ENCODE measurements at regions not wholly inside any gene's neighbourhood (a gene's known extent, or its start where the extent isn't known, plus 50 kb on each side); places are given as distances from the start of the nearest gene placed in this dataset.

DNA sequence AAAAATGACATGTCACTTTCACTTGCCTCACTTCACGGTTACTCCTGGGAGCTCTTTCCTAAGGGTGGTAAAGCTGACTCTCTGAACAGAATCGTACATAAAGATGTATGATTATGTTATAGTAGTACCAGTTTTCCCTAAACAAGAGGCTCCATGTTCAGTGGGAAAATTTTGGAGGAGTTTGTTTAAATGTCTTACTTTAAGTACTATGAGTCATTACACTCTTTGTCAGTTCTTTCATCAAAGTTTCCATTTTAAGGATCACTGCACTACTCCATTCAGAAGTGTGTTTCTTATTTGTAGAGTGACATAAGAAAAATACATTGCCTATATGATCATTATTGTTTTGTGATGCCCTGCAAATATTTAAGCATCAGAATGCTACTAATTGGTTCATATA lies 121.1 kb upstream of the FIGN start:
- dilution Hi-C loops (cut with MboI; ENCODE audit: extremely low pct_ligation_motif_present, low sequenced_read_pairs), result no loop called here
- no peak for FAIRE-seq
- H3K36me3 ChIP-seq (ENCODE audit: control insufficient read depth in 2 of 2, extremely low read depth in 1 of 2, insufficient read depth in 2 of 2, low read length in 2 of 2), result no peaks in the 10 kb centered on the region
- DNase-seq (ENCODE audit: low read depth, low spot score), result no peak
- TF ChIP-seq EZH2 (IDR thresholded peaks at IDR 0.05; ENCODE audit: low read length), result no peak
- no peaks in the 10 kb centered on the region for H3K79me2 ChIP-seq (ENCODE audit: control insufficient read depth, insufficient read depth, low read length)
- H3K4me1 ChIP-seq (ENCODE audit: control insufficient read depth, extremely low read depth, insufficient read depth, low read length), result no peaks in the 10 kb centered on the region
- no peaks in the 10 kb centered on the region for H3K27me3 ChIP-seq (ENCODE audit: control insufficient read depth, extremely low read depth, insufficient read depth, low read length)
- H3K27ac ChIP-seq (ENCODE audit: control insufficient read depth, insufficient read depth, low read length), result no peak overlapping the region
- H4K20me1 ChIP-seq (ENCODE audit: control insufficient read depth, extremely low read depth, insufficient read depth, low read length), result no peaks in the 10 kb centered on the region
- no peak overlapping the region for H3K4me3 ChIP-seq (ENCODE audit: control insufficient read depth in 2 of 3, extremely low read depth in 1 of 3, insufficient read depth in 2 of 3, low read depth in 1 of 3, low read length in 3 of 3)
- H2AFZ ChIP-seq (ENCODE audit: control insufficient read depth, low read length), result peak overlapping the region; percentile 40
- no peaks in the 10 kb centered on the region for H3K9me3 ChIP-seq (ENCODE audit: control insufficient read depth, low read depth, low read length)
- no peaks in the 10 kb centered on the region for H3K9me1 ChIP-seq (ENCODE audit: control insufficient read depth, extremely low read depth, insufficient read depth, low read length)
- H3K9ac ChIP-seq (ENCODE audit: control insufficient read depth, extremely low read depth, insufficient read depth, low read length), result no peak overlapping the region
- H3K4me2 ChIP-seq (ENCODE audit: control insufficient read depth, extremely low read depth, insufficient read depth, low read depth, low read length), result no peak overlapping the region

DNA sequence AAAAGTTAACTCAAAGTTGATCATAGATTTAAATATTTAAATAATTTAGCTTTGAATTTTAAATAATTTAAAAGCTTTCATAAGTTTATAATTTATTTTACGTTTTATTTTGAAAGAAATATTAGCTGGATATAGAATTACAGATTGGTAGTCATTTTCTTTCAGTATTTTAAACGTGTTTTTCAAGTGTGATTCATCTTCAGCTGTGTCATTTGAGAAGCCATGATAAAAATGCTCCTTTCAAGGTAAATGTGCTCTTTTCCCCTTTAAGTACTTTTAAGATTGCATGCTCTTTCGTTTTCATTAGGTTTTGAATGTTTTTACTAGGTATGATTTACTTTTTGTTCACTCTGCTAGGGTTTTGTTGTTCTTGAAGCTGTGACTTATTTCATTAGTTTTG lies 116.8 kb upstream of the FIGN start:
- Histone ChIP-seq H3K27ac (ENCODE audit: control insufficient read depth, insufficient read depth, low read length) (no peak overlapping the region), H3K79me2 (ENCODE audit: control insufficient read depth, insufficient read depth, low read length) (no peaks in the 10 kb centered on the region), H4K20me1 (ENCODE audit: control insufficient read depth, extremely low read depth, insufficient read depth, low read length) (no peaks in the 10 kb centered on the region), H3K4me3 (ENCODE audit: control insufficient read depth in 2 of 3, extremely low read depth in 1 of 3, insufficient read depth in 2 of 3, low read depth in 1 of 3, low read length in 3 of 3) (no peak overlapping the region), H3K4me1 (ENCODE audit: control insufficient read depth, extremely low read depth, insufficient read depth, low read length) (no peaks in the 10 kb centered on the region), H3K9me1 (ENCODE audit: control insufficient read depth, extremely low read depth, insufficient read depth, low read length) (no peaks in the 10 kb centered on the region), H3K27me3 (ENCODE audit: control insufficient read depth, extremely low read depth, insufficient read depth, low read length) (no peaks in the 10 kb centered on the region), H3K9me3 (ENCODE audit: control insufficient read depth, low read depth, low read length) (no peaks in the 10 kb centered on the region), H3K4me2 (ENCODE audit: control insufficient read depth, extremely low read depth, insufficient read depth, low read depth, low read length) (no peak overlapping the region), H2AFZ (ENCODE audit: control insufficient read depth, low read length) (peak overlapping the region; percentile 14), H3K36me3 (ENCODE audit: control insufficient read depth in 2 of 2, extremely low read depth in 1 of 2, insufficient read depth in 2 of 2, low read length in 2 of 2) (no peaks in the 10 kb centered on the region), H3K9ac (ENCODE audit: control insufficient read depth, extremely low read depth, insufficient read depth, low read length) (no peak overlapping the region)
- dilution Hi-C loops (cut with MboI; ENCODE audit: extremely low pct_ligation_motif_present, low sequenced_read_pairs), result no loop called here
- DNase-seq (ENCODE audit: low read depth, low spot score), result no peak
- no peak for TF ChIP-seq EZH2 (IDR thresholded peaks at IDR 0.05; ENCODE audit: low read length)
- TF ChIP-seq, protein P1, sequence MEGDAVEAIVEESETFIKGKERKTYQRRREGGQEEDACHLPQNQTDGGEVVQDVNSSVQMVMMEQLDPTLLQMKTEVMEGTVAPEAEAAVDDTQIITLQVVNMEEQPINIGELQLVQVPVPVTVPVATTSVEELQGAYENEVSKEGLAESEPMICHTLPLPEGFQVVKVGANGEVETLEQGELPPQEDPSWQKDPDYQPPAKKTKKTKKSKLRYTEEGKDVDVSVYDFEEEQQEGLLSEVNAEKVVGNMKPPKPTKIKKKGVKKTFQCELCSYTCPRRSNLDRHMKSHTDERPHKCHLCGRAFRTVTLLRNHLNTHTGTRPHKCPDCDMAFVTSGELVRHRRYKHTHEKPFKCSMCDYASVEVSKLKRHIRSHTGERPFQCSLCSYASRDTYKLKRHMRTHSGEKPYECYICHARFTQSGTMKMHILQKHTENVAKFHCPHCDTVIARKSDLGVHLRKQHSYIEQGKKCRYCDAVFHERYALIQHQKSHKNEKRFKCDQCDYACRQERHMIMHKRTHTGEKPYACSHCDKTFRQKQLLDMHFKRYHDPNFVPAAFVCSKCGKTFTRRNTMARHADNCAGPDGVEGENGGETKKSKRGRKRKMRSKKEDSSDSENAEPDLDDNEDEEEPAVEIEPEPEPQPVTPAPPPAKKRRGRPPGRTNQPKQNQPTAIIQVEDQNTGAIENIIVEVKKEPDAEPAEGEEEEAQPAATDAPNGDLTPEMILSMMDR (optimal IDR thresholded peaks at IDR 0.05 in 1 of 3, IDR thresholded peaks at IDR 0.05 in 1 of 3, conservative IDR thresholded peaks at IDR 0.05 in 1 of 3; ENCODE audit: extremely low read depth in 1 of 3, insufficient read depth in 2 of 3, low read length in 3 of 3), result no peak
- no peak for FAIRE-seq

DNA sequence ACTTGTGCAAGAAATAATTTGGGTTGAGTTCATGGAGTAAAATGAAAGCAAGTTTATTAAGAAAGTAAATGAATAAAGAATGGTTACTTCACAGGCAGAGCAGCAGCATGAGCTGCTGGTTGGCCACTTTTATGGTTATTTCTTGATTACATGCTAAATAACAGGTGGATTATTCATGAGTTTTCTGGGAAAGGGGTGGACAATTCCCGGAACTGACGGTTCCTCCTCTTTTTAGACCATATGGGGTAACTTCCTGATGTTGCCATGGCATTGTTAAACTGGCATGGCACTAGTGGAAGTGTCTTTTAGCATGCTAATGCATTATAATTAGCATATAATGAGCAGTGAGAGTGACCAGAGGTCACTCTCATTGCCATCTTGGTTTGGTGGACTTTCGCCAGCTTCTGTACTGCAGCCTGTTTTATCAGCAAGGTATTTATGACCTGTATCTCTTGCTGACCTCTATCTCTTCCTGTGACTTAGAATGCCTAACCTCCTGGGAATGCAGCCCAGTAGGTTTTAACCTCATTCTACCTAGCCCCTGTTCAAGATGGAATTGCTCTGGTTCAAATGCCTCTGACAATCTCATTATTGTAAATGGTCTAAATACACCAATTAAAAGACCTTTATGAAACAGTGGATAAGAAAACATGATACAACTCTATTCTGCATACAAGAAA lies 114.1 kb upstream of the FIGN start:
- Histone ChIP-seq H3K4me1 (ENCODE audit: control insufficient read depth, extremely low read depth, insufficient read depth, low read length) (no peaks in the 10 kb centered on the region), H3K9me1 (ENCODE audit: control insufficient read depth, extremely low read depth, insufficient read depth, low read length) (no peaks in the 10 kb centered on the region), H3K79me2 (ENCODE audit: control insufficient read depth, insufficient read depth, low read length) (no peaks in the 10 kb centered on the region), H3K4me3 (ENCODE audit: control insufficient read depth in 2 of 3, extremely low read depth in 1 of 3, insufficient read depth in 2 of 3, low read depth in 1 of 3, low read length in 3 of 3) (no peak overlapping the region), H4K20me1 (ENCODE audit: control insufficient read depth, extremely low read depth, insufficient read depth, low read length) (no peaks in the 10 kb centered on the region), H3K9ac (ENCODE audit: control insufficient read depth, extremely low read depth, insufficient read depth, low read length) (no peak overlapping the region), H3K9me3 (ENCODE audit: control insufficient read depth, low read depth, low read length) (no peaks in the 10 kb centered on the region), H3K4me2 (ENCODE audit: control insufficient read depth, extremely low read depth, insufficient read depth, low read depth, low read length) (no peak overlapping the region), H3K27me3 (ENCODE audit: control insufficient read depth, extremely low read depth, insufficient read depth, low read length) (no peaks in the 10 kb centered on the region), H2AFZ (ENCODE audit: control insufficient read depth, low read length) (no peak overlapping the region), H3K36me3 (ENCODE audit: control insufficient read depth in 2 of 2, extremely low read depth in 1 of 2, insufficient read depth in 2 of 2, low read length in 2 of 2) (no peaks in the 10 kb centered on the region), H3K27ac (ENCODE audit: control insufficient read depth, insufficient read depth, low read length) (no peak overlapping the region)
- no peak for TF ChIP-seq EZH2 (IDR thresholded peaks at IDR 0.05; ENCODE audit: low read length)
- TF ChIP-seq, protein P1 (optimal IDR thresholded peaks at IDR 0.05 in 1 of 3, IDR thresholded peaks at IDR 0.05 in 1 of 3, conservative IDR thresholded peaks at IDR 0.05 in 1 of 3; ENCODE audit: extremely low read depth in 1 of 3, insufficient read depth in 2 of 3, low read length in 3 of 3), result no peak
- dilution Hi-C loops (cut with MboI; ENCODE audit: extremely low pct_ligation_motif_present, low sequenced_read_pairs), result no loop called here
- DNase-seq (ENCODE audit: low read depth, low spot score) (no peak), FAIRE-seq (no peak)
